SK-N-SH treated with all-trans-retinoic acid at 6 μM for 48 hours (cell line): ENCODE measurements at regions not wholly inside any gene's neighbourhood (a gene's known extent, or its start where the extent isn't known, plus 50 kb on each side); places are given as distances from the start of the nearest gene placed in this dataset.

Source experiments
- ARNTL ChIP-seq: fragments of 450-650 bp; formaldehyde crosslinking; IDR thresholded peaks from 2 replicates; pipeline ENCODE4 v1.5.0; 2020; ENCODE audit warnings: low read depth, mild to moderate bottlenecking, moderate library complexity, borderline replicate concordance
- BACH2 ChIP-seq: fragments of 250-450 bp; sonication (Bioruptor Pico); IDR thresholded peaks from 2 replicates; pipeline ENCODE4 v1.9.0; 2021; ENCODE audit warnings: mild to moderate bottlenecking, borderline replicate concordance
- ISL1 ChIP-seq: fragments of 250-450 bp; sonication (Bioruptor Pico); IDR thresholded peaks from 2 replicates; pipeline ENCODE4 v2.1.2; 2022; ENCODE audit warnings: mild to moderate bottlenecking, moderate library complexity
- PATZ1 ChIP-seq: fragments of 250-450 bp; sonication (Bioruptor Pico); IDR thresholded peaks from 2 replicates; pipeline ENCODE4 v1.8.0; 2020; ENCODE audit warnings: mild to moderate bottlenecking, moderate library complexity, borderline replicate concordance
- RARB ChIP-seq: fragments of 250-450 bp; sonication (Bioruptor Pico); IDR thresholded peaks from 2 replicates; pipeline ENCODE4 v1.8.0; 2021; ENCODE audit warnings: mild to moderate bottlenecking, moderate library complexity
- SNAI2 ChIP-seq: fragments of 250-450 bp; sonication (Bioruptor Pico); IDR thresholded peaks from 2 replicates; pipeline ENCODE4 v1.5.0; 2020; ENCODE audit warnings: mild to moderate bottlenecking, moderate library complexity
- TCF4 ChIP-seq: fragments of 250-450 bp; sonication (Bioruptor Pico); IDR thresholded peaks from 2 replicates; pipeline ENCODE4 v1.8.0; 2021; ENCODE audit warnings: mild to moderate bottlenecking, moderate library complexity, borderline replicate concordance
- ZFP30 ChIP-seq: fragments of 450-650 bp; formaldehyde crosslinking; IDR thresholded peaks from 2 replicates; pipeline ENCODE4 v1.5.0; 2022; ENCODE audit warnings: mild to moderate bottlenecking, moderate library complexity
- TF ChIP-seq, protein P1 (sequence below): fragments of 250-450 bp; sonication (Bioruptor Pico); IDR thresholded peaks from 2 replicates; pipeline ENCODE4 v1.8.0; 2021; ENCODE audit warnings: low read depth, mild to moderate bottlenecking, moderate library complexity, borderline replicate concordance

DNA sequence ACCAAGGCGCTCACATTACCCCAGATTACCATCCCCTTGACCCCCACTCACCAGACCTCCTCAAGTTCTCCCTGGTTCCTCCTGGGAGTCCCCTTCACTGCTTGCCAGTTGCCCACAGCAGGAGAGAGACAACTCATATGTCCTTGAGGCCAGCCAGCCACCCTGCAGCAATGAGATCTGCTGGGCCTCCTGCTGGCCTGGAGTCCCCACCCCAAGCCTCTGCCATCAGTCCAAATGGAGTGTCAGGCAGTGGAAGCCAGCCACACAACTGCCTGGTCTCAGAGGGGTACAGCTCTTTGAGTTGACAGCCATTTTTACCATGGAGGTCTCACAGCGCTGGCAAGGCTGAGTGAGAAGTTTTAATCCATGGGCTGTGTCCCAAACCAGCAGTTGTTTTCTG is 53.0 kb upstream of the EXOC4 start:
- TF ChIP-seq SNAI2 (no peak), PATZ1 (no peak), ZFP30 (no peak), ARNTL (CRISPR knock-in tag) (no peak), BACH2 (CRISPR knock-in tag) (no peak), ISL1 (CRISPR knock-in tag) (no peak), TCF4 (CRISPR knock-in tag) (no peak), RARB (CRISPR knock-in tag) (no peak)
- TF ChIP-seq, protein P1, sequence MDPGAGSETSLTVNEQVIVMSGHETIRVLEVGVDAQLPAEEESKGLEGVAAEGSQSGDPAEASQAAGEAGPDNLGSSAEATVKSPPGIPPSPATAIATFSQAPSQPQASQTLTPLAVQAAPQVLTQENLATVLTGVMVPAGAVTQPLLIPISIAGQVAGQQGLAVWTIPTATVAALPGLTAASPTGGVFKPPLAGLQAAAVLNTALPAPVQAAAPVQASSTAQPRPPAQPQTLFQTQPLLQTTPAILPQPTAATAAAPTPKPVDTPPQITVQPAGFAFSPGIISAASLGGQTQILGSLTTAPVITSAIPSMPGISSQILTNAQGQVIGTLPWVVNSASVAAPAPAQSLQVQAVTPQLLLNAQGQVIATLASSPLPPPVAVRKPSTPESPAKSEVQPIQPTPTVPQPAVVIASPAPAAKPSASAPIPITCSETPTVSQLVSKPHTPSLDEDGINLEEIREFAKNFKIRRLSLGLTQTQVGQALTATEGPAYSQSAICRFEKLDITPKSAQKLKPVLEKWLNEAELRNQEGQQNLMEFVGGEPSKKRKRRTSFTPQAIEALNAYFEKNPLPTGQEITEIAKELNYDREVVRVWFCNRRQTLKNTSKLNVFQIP (CRISPR knock-in tag) = no peak
